Activated effector memory CD4-positive, alpha-beta T cell treated with anti-CD3 and anti-CD28 coated beads, Interleukin-2, amount 50 U/mL, for 16 hours (primary cell): ENCODE measurements at regions not wholly inside any gene's neighbourhood (a gene's known extent, or its start where the extent isn't known, plus 50 kb on each side); places are given as distances from the start of the nearest gene placed in this dataset.

ENCODE experiments used
- DNase-seq: peaks from one replicate; pipeline ENCODE4 v3.0.0-alpha.2; 2020

- DNase-seq: no peak
These were observed 197.9 kb upstream of the ACVR2A start for GRCh38 chr2:147646818-147647468.

DNA sequence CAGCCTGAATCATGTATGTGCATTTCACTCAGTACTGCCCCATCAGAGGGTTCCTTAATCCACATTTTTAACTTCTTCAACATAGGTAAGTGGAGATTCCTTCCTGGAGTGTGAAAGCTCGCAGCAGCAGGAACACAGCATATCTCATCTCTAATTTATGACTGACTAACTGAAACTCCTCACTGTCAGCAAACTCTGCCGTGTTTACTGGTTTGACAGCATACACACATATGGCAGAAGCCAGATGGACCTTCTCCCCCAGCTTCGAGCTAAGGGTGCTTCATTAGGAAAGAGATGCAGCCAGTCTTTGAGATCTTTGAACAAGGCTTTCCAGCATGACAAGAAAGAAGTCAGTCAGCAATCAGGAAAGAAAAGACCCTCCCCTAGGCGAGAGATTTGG is 200.3 kb upstream of the ACVR2A start:
- DNase-seq: no peak

- DNase-seq: no peak
These were observed 202.1 kb upstream of the ACVR2A start for GRCh38 chr2:147642765-147643164.

DNA sequence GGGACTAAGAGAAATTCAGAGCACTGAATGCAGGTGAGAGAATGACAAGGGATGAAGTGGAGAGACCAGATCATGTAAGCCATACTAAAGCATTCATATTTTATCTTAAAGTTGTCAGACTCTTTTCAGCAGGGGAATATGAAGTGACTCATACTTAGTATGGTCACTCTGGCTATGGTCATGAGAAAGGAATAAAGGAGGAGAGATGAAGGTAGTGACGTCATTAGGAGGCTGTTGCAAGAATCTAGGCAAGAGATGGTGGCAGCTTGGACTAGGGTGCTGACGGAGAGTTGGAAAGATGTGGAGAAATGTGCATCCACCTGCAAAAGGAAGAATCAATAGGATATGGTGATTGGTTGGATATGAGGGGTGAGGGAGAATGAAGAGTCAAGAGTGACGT is 203.2 kb upstream of the ACVR2A start:
- DNase-seq: no peak

DNA sequence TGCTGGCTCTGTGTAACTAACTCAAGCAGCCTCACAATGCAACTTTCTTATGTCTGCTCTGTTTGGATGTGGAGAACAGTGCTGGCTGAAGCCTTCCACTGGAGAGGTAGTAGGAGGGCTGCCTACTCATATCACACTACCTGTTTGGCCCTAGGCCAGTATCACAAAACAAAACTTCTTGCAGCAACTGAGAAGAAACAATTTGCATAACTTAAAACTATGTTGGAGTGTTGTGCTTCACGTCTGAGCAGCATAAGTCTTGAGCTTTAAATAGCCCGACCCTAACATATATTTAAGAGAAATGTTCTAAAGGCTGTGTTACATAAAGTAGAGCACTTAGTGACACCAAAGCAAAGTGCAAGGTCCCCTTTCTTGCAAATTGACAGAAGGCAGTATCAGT is 204.9 kb upstream of the ACVR2A start:
- DNase-seq: no peak

DNA sequence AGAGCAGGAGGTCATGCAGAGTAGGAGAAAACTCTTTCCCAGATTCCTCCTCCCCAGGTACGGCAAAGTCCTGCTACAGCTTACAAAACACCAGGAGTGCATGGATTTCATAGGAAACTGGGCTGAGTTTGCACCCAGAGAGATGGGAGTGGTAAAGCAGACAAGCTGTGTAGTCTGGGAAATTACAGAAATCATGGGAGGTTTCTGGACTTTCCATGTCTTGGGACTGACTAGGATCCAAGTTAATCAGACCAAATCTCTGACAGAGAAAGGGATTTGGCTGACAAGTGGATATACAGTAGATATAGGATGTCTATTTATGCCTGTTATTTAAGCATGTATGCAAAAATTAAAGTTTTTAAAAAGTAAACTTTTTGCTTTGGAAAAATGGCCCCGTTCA is 205.4 kb upstream of the ACVR2A start:
- DNase-seq: no peak

- no peak for DNase-seq
These were observed 207.9 kb upstream of the ACVR2A start for GRCh38 chr2:147636886-147637285.

GRCh38 chr2:147636238-147636882 is 208.5 kb upstream of the ACVR2A start:
- no peak for DNase-seq

- DNase-seq: no peak
These were observed 210.0 kb upstream of the ACVR2A start for GRCh38 chr2:147634826-147635225.

- no peak for DNase-seq
These were observed 212.6 kb upstream of the ACVR2A start for GRCh38 chr2:147632198-147632597.

GRCh38 chr2:147631294-147631693 is 213.5 kb upstream of the ACVR2A start:
- no peak for DNase-seq

DNA sequence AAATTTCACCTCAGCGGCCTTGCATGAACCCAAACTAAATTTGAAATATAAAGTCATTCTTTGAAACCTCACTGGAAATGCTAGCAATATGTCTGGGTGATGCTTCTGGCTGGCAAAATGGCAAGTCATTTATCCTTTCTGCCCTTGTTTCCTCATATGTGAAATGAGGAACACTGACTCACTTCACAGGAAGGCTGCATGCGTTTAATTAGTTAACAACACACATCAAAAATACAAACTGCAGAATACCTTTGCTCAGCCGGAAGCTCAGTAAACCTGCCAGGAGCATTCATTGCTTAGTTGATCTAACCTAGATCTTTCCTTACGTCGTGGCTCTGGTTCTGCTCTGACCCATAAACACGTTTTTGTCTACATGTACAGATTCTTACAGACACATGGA is 214.2 kb upstream of the ACVR2A start:
- DNase-seq: no peak

GRCh38 chr2:147628971-147629421 is 215.8 kb upstream of the ACVR2A start:
- DNase-seq: no peak

DNA sequence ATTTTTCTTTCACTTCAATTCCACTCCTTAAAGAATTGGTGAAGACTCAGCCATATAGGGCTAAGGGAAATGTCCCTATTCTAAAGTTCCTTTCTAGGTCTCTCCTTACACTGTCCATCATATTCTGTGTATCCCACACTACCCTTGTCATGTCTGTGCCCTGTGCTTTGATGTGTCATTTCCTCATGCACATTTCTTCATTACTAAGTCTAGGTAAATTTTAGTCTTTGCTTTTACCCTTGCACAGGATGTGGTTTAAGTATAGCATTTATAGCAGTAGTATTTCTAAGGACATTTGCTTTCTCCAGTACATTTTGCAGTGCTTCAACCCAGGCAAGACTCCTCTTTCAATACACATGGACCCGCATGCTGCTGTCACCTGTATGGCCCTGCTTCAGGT is 221.5 kb upstream of the ACVR2A start:
- DNase-seq: no peak

GRCh38 chr2:147621656-147622197 is 223.1 kb upstream of the ACVR2A start:
- DNase-seq: no peak

DNA sequence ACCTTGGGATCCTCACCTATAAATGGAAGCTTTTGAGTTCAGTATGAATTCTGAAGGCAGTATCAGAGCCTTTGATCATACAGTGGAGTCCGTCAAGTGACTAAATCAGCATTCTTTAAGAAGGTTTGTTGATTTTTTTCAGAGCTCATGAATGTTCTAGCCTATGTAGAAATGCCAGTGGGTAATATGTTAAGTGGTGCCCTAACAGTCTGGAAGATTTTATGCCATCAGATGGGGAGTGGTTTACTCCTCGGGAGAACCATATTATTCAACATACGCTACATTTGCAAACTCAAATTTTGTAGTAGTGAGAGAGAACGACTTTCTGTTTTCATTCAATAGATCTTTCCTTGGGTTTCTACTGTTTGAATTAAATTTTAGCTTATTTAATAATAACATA is 225.0 kb upstream of the ACVR2A start:
- no peak for DNase-seq

GRCh38 chr2:147615726-147616125 is 229.1 kb upstream of the ACVR2A start:
- DNase-seq: no peak

GRCh38 chr2:147614979-147615470 is 229.8 kb upstream of the ACVR2A start:
- DNase-seq: no peak

GRCh38 chr2:147614471-147614870 is 230.4 kb upstream of the ACVR2A start:
- DNase-seq: no peak

- no peak for DNase-seq
These were observed 234.3 kb upstream of the ACVR2A start for GRCh38 chr2:147610496-147611040.

DNA sequence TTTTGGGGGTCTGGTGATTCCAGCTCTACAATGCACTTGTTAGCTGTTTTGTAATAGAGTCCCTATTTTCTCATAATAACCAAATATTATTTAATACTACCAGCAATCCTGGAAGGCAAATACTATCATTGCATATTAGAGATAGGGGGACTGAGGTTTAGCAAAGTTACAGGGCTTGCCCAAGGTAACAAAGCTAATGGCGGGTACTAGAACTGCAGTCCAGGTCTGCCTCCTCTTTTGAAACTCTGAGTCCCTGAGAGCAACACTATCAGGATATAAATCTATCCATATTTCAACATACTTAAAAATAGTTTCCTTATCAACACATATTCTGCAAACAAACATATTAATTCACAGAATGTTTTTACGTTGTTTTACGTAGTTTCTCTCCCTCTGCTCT is 235.5 kb upstream of the ACVR2A start:
- DNase-seq: no peak

DNA sequence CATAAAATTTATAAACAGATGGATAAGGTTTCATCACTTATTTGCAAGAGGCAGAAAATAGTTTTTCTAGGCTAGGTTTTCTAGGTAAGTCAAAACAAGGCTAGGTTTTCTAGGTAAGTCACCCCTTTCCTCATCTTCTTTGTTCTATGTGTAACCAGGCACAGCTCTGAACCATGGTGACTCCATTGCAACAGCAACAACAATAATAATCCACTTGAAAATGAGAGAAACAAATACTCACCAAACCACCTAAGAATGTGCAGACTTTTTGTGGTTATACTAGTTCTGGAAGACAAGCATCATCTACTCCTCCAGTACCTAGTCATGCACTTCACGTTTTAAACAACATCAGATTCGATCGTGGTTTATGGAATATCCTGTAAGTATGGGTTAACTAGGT is 237.4 kb upstream of the ACVR2A start:
- no peak for DNase-seq

GRCh38 chr2:147603876-147604275 is 241.0 kb upstream of the ACVR2A start:
- no peak for DNase-seq

DNA sequence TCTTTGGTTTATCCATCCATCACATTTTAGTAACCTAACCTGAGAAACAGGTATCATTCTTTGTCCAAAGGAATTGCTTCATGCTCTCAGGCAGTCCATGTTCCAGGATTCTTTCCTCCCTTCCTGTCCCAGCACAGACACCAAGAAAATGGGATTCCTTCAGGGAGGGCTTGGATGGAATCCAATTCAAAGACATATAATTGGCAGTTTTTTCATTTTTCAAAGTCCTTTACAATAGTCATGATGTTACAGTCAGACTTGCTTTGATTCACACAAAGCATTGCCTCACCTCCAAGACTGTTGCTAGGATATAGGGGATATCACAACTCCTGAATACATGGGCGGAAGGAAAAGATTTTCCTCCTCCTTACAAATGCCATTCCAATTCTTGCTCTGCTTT is 241.4 kb upstream of the ACVR2A start:
- no peak for DNase-seq
